SJSA1 (cell line): ENCODE measurements at regions not wholly inside any gene's neighbourhood (a gene's known extent, or its start where the extent isn't known, plus 50 kb on each side); places are given as distances from the start of the nearest gene placed in this dataset.

Source experiments
- DNase-seq, 2 experiments: peaks; one replicate each; pipeline ENCODE4 v3.0.0-alpha.2; 2015 to 2020; ENCODE audit warnings: low spot score in 2 of 2, low read depth in 1 of 2
- H3K27ac ChIP-seq: fragments of 250-450 bp; sonication (Bioruptor Pico); 2 replicates; pipeline ENCODE4 v1.5.1; 2020; ENCODE audit warnings: mild to moderate bottlenecking, moderate library complexity
- H3K27me3 ChIP-seq: fragments of 250-450 bp; sonication (Bioruptor Pico); replicated peaks from 2 replicates; pipeline ENCODE4 v1.5.1; 2020; ENCODE audit warnings: mild to moderate bottlenecking, moderate library complexity
- H3K36me3 ChIP-seq: fragments of 250-450 bp; sonication (Bioruptor Pico); 2 replicates; pipeline ENCODE4 v1.5.1; 2020; ENCODE audit warnings: mild to moderate bottlenecking
- H3K4me1 ChIP-seq: fragments of 250-450 bp; sonication (Bioruptor Pico); replicated peaks from 2 replicates; pipeline ENCODE4 v1.6.1; 2021; ENCODE audit warnings: mild to moderate bottlenecking
- H3K4me3 ChIP-seq: fragments of 250-450 bp; sonication (Bioruptor Pico); 2 replicates; pipeline ENCODE4 v1.5.1; 2020; ENCODE audit warnings: mild to moderate bottlenecking
- H3K9me3 ChIP-seq: fragments of 250-450 bp; sonication (Bioruptor Pico); replicated peaks from 2 replicates; pipeline ENCODE4 v1.5.1; 2020; ENCODE audit warnings: mild to moderate bottlenecking

- no peak overlapping the region for H3K4me3 ChIP-seq
- DNase-seq = no peak
- H3K4me1 ChIP-seq = no peaks in the 10 kb centered on the region
- H3K27me3 ChIP-seq = peaks cover 17% of the 10 kb centered on the region; the same call in 1 of the 2 replicates
- no peak overlapping the region for H3K27ac ChIP-seq
- no peaks in the 10 kb centered on the region for H3K36me3 ChIP-seq
- H3K9me3 ChIP-seq = no peaks in the 10 kb centered on the region
Observed at GRCh38 chr2:100627330-100628300, 64.8 kb downstream of the PDCL3 start.

DNA sequence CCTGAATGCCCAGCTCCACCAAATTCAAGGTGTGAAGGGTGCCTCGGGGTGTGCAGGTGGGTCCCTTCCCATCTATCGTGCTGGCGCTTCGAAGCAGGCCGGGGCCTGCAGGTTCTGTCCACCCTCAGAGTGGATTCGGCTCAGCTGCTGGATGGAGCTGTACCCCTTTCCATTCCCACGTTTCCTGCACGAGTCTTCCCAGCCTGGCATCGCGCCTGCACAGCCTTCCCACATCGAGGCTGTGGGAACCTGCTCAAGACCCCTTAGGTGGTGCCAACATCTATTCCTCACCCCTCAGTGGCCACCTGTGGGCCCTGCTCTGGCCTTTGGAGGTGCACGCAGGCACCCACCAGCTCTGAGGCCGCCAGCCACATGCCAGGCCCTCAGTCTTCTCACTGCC lies 65.7 kb downstream of the PDCL3 start:
- Histone ChIP-seq H3K4me1 (no peaks in the 10 kb centered on the region), H3K36me3 (no peaks in the 10 kb centered on the region), H3K27ac (no peak overlapping the region), H3K4me3 (no peak overlapping the region), H3K9me3 (no peaks in the 10 kb centered on the region), H3K27me3 (peaks cover 15% of the 10 kb centered on the region; the same call in 1 of the 2 replicates)
- no peak for DNase-seq

DNA sequence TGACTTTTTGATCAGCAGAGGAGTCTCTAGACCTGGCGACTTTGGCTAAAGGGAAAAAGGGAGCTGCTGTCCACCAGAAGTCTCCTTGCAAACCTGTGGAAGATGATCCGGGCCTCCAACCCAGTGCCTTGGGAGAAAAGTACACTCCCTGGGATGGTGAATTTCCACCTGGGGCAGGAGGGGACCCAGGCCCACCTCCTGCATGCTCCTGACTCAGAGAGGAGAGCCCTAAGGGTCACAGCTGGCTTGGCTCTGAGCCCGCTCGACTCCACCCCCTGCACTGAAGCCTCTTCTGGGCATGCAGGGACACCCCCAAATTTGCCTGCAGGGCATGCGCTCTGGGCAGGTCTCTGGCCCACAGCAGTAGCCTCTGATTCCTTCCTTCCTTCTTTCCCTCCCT lies 66.5 kb downstream of the PDCL3 start:
- DNase-seq = no peak
- Histone ChIP-seq H3K27me3 (peaks cover 15% of the 10 kb centered on the region; the same call in 1 of the 2 replicates), H3K27ac (no peak overlapping the region), H3K9me3 (no peaks in the 10 kb centered on the region), H3K4me1 (no peaks in the 10 kb centered on the region), H3K4me3 (no peak overlapping the region), H3K36me3 (no peaks in the 10 kb centered on the region)

DNA sequence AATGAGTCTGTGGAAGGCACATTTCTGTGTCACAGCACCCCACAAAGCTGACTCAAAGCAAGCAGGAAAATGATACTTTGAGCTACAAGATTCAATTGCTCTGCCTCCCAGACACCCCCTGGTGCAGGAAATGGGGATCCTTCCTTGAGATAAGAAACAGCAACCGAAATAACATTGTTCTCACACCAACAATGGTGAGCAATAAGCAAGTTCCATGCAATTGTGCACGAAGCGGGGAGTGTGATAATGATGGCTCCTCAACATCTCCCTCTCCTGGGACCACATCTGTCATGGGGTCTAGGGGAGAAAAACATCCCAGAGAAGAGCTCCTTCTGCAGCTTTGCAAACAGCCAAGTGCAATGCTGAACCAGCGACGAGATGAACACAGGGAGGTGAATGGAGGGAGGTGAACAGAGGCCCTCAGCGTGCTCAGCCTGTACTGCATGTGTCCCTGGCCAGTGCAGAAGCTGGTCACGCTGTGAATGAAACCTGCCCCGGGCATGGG lies 67.7 kb downstream of the PDCL3 start:
- Histone ChIP-seq H3K27ac (no peak overlapping the region), H3K36me3 (no peaks in the 10 kb centered on the region), H3K9me3 (no peaks in the 10 kb centered on the region), H3K4me1 (no peaks in the 10 kb centered on the region), H3K4me3 (no peak overlapping the region), H3K27me3 (peaks cover 15% of the 10 kb centered on the region; the same call in 1 of the 2 replicates)
- DNase-seq = no peak

DNA sequence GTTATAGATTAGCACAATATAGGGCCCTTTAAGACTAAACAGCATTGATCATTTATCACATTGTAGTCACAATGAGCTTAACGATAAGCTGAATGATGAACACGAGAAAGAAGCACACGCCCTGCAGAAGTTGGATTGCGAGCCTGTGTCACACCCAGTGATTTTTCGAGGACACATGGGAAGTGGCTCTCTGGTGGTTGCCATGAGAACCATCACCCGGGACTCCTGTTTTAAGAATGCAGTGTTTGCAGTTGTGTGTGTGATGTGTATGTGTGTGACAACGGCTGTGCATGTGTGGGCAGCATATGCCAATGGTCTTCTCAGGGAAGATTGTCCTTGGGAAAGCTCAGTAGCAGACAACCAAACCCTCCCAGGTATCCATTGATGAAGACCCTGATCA lies 69.2 kb downstream of the PDCL3 start:
- H3K27ac ChIP-seq = no peak overlapping the region
- peaks cover 7% of the 10 kb centered on the region; the same call in 1 of the 2 replicates for H3K27me3 ChIP-seq
- H3K36me3 ChIP-seq = no peaks in the 10 kb centered on the region
- no peaks in the 10 kb centered on the region for H3K4me1 ChIP-seq
- DNase-seq = no peak
- H3K9me3 ChIP-seq = no peaks in the 10 kb centered on the region
- H3K4me3 ChIP-seq = no peak overlapping the region

DNA sequence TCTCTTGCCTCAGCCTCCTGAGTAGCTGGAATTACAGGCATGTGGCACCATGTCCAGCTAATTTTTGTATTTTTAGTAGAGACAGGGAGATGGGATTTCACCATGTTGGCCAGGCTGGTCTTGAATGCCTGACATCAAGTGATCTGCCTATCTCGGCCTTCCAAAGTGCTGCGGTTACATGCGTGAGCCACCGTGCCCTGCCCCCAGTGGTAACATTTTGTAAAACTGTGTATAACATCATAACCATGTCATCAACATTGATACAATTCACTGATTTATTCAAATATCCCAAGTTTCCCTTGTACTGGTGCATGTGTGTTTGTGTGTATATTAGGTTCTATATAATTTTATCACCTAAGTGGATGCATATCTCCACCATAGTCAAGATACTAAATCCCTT lies 70.0 kb downstream of the PDCL3 start:
- Histone ChIP-seq H3K4me3 (no peak overlapping the region), H3K4me1 (no peaks in the 10 kb centered on the region), H3K27ac (no peak overlapping the region), H3K27me3 (peaks cover 5% of the 10 kb centered on the region), H3K36me3 (no peaks in the 10 kb centered on the region), H3K9me3 (no peaks in the 10 kb centered on the region)
- DNase-seq = no peak

DNA sequence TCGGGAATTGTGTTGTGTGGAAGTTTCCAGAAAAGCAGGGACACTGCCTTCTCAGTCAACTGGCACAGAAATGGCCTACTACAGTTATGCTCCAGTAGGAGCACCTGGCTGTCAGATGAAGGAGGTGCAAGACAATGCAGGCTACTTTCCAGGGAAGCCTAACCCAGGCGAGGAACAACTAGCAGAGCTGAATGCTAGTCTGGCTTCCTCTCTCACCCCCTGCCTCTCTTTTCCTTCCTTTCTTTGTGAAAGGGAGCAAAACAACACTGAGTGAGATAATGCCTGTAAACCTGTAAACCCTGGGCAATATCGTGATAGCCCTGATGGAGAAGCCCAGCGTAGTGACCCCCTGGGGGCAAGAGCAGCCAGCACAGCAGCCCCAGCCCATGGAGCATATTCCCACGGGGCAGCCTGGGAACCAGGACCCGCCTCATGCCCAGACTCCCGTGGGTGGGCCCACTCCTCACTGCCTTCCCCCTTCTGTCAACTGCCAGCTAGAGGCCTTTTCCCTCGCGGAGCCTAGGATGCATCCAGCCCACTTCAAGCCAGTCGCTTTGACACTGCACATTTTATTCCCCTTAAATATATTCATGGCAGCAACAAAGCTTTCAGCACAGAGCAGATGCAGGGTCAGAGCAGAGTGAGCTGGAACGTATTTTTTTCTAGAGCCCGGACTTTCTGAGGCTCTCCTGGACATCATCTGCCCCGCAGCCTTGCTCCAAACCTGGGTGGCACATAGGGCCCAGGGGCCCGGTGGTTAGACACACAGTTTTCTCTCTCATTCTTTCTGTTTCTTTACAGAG lies 77.0 kb downstream of the PDCL3 start:
- H3K4me1 ChIP-seq = no peaks in the 10 kb centered on the region
- H3K9me3 ChIP-seq = no peaks in the 10 kb centered on the region
- no peak for DNase-seq
- no peak overlapping the region for H3K4me3 ChIP-seq
- peaks cover 12% of the 10 kb centered on the region; the same call in 1 of the 2 replicates for H3K27me3 ChIP-seq
- no peak overlapping the region for H3K27ac ChIP-seq
- no peaks in the 10 kb centered on the region for H3K36me3 ChIP-seq

DNA sequence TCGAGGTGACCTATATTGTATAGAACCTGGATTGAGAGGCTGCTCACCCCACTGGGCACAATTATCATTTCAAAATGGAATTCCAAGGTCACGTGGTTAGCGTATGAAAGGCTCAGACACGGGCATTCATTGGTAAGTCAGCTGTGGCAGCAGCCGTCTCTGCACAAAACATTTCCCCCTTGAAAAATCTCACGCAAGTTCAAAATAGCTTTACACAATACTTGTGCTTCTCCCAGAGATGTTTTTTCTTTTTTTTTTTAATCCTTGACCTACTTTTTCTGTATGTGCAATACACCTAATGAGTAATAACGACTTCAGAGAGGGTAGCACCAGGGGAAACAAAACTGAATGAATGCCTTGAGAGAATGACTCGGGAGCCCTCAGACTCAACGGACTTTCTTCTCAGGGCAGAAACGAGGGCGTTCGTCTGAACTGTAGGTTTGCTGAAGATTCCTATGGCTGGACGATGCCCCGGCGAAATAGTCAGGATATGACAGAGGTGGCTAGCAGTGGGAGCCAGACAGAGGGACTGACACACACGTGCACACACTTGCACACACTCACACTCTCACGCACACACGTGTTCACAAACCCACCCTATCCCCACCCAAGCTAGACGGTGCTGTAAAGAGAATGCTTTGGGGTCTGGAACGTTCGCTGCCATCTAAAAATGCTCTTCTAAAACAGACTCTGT lies 77.8 kb downstream of the PDCL3 start:
- Histone ChIP-seq H3K36me3 (no peaks in the 10 kb centered on the region), H3K27ac (no peak overlapping the region), H3K9me3 (no peaks in the 10 kb centered on the region), H3K27me3 (peaks cover 12% of the 10 kb centered on the region; the same call in 1 of the 2 replicates), H3K4me3 (no peak overlapping the region), H3K4me1 (no peaks in the 10 kb centered on the region)
- DNase-seq = no peak

DNA sequence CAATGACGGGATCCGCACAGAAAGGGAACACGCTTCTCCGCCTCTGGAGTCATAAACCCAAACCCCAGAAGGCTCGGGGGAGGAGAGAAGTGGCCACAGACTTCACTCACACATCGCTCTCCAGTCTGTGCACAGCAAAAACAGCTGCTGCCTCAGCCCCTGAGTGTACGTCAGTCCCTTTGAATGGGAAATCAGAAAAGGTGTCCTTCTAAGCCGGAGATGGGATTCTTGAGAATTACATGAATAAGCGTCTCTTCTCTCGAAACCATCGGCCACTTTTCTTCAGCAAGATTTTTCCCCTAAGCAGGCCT lies 78.3 kb downstream of the PDCL3 start:
- no peak for DNase-seq
- Histone ChIP-seq H3K4me1 (no peaks in the 10 kb centered on the region), H3K9me3 (no peaks in the 10 kb centered on the region), H3K36me3 (no peaks in the 10 kb centered on the region), H3K27ac (no peak overlapping the region), H3K4me3 (no peak overlapping the region), H3K27me3 (peaks cover 12% of the 10 kb centered on the region; the same call in 1 of the 2 replicates)

DNA sequence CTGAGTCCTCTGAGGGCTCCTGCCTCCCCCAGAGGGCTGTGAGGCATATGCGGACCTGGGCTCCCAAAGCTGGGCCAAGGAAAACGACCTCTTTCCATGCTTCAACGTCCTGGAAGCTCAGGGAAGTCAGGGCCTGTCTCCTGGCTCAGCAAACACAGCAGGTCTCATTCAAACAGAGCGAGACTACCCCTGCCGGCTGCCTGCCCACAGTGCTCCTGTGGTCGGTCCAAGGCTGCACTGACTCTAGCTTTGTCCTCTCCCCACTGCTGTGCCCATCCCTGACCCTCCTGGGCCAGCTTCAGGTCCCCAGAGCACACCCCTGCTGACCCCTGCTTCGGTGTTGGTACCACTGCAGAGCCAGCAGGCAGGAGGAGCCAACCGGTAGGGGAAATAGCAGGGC lies 79.6 kb downstream of the PDCL3 start:
- DNase-seq = no peak
- H3K36me3 ChIP-seq = no peaks in the 10 kb centered on the region
- H3K9me3 ChIP-seq = 0 out of 2 replicates have a peak, but pooled peaks cover 2% of the 10 kb centered on the region
- H3K27me3 ChIP-seq = peaks cover 10% of the 10 kb centered on the region; the same call in 1 of the 2 replicates
- H3K4me1 ChIP-seq = no peaks in the 10 kb centered on the region
- H3K27ac ChIP-seq = no peak overlapping the region
- H3K4me3 ChIP-seq = no peak overlapping the region

- H3K27me3 ChIP-seq = 0 out of 2 replicates have a peak, but pooled peaks cover 5% of the 10 kb centered on the region
- no peak for DNase-seq
- H3K27ac ChIP-seq = no peak overlapping the region
- no peak overlapping the region for H3K4me3 ChIP-seq
- H3K36me3 ChIP-seq = no peaks in the 10 kb centered on the region
- H3K4me1 ChIP-seq = no peaks in the 10 kb centered on the region
- 0 out of 2 replicates have a peak, but pooled peaks cover 5% of the 10 kb centered on the region for H3K9me3 ChIP-seq
Observed at GRCh38 chr2:100643467-100643866, 80.7 kb downstream of the PDCL3 start.

- Histone ChIP-seq H3K4me3 (no peak overlapping the region), H3K27ac (no peak overlapping the region), H3K27me3 (no peaks in the 10 kb centered on the region), H3K9me3 (0 out of 2 replicates have a peak, but pooled peaks cover 5% of the 10 kb centered on the region), H3K4me1 (no peaks in the 10 kb centered on the region), H3K36me3 (no peaks in the 10 kb centered on the region)
- no peak for DNase-seq
Observed at GRCh38 chr2:100643906-100644501, 81.2 kb downstream of the PDCL3 start.
